Uterus (tissue), 3 donors: ENCODE measurements at regions not wholly inside any gene's neighbourhood (a gene's known extent, or its start where the extent isn't known, plus 50 kb on each side); places are given as distances from the start of the nearest gene placed in this dataset.

Source experiments
- DNase-seq, 2 donors: peaks; one replicate each; pipeline ENCODE4 v3.0.0-alpha.2; 2019 to 2020
- H3K27ac ChIP-seq, 2 donors: fragments of 200-600 bp; sonication (generic); 1 replicate in 1 of 2; 2 replicates in 1 of 2; pipeline ENCODE4 v1.5.1; 2016 to 2018
- H3K27me3 ChIP-seq, 2 donors: fragments of 200-600 bp; sonication (generic); one replicate each; pipeline ENCODE4 v1.5.1; 2018 to 2019; ENCODE audit warnings: control low read depth in 1 of 2
- H3K36me3 ChIP-seq, 2 donors: fragments of 200-600 bp; sonication (generic); one replicate each; pipeline ENCODE4 v1.5.1; 2019; ENCODE audit warnings: control low read depth in 1 of 2
- H3K4me1 ChIP-seq, 2 donors: fragments of 200-600 bp; sonication (generic); one replicate each; pipeline ENCODE4 v1.5.1; 2018 to 2019; ENCODE audit warnings: control low read depth in 1 of 2
- H3K4me3 ChIP-seq, 2 donors: fragments of 200-600 bp; sonication (generic); 1 replicate in 1 of 2; 2 replicates in 1 of 2; pipeline ENCODE4 v1.5.1; 2018 to 2019; ENCODE audit warnings: mild to moderate bottlenecking in 1 of 2
- H3K9me3 ChIP-seq, 2 donors: fragments of 200-600 bp; sonication (generic); one replicate each; pipeline ENCODE4 v1.5.1; 2019; ENCODE audit warnings: control low read depth in 1 of 2
- POLR2A ChIP-seq, 2 donors: fragments of 450-650 bp; IDR thresholded peaks; one replicate each; pipeline ENCODE4 v1.6.1; 2016; ENCODE audit warnings: antibody characterized with exemption in 2 of 2, mild to moderate bottlenecking in 1 of 2, moderate library complexity in 1 of 2
- intact Hi-C: fragments of 100-400 bp; cut with DNase I; formaldehyde crosslinking; loops from one replicate; pipeline ENCODE4 v1.15.1; 2023; ENCODE audit warnings: low total_unique reads
- TF ChIP-seq, protein P1 (sequence below), 4 experiments: fragments of 200-600 bp in 2 of 4; fragments of 450-650 bp in 2 of 4; sonication (generic) in 2 of 4; IDR thresholded peaks; one replicate each; pipeline ENCODE4 v1.5.1; 2016 to 2019; ENCODE audit warnings: antibody characterized with exemption in 4 of 4, mild to moderate bottlenecking in 2 of 4, moderate library complexity in 1 of 4
- donor health status: DM: yes; HTN: yes; CAD: no.

DNA sequence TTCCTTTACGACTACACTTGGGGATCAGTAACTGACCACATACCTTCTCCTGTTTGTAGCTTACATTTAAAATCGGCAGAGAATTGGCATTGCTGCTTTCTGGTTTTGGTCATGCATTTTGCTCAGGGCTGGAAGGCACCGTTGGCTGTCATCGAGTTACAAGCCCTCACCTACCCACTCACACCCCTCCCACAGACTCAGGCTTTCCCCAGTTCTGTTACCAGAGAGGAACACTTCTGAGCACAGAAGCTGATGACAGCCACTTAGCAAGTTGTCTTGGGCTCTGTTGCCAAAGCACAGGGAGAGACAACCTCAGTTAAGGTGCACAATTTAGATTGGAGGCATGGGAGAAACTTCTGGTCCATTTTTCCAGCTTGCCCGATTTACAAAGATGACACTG, 204.8 kb upstream of the TOPAZ1 start:
- no peak for DNase-seq
- H3K4me1 ChIP-seq = no peaks in the 10 kb centered on the region
- no peak overlapping the region for H3K27ac ChIP-seq
- no peak for TF ChIP-seq POLR2A (IDR thresholded peaks at IDR 0.05)
- TF ChIP-seq, protein P1, sequence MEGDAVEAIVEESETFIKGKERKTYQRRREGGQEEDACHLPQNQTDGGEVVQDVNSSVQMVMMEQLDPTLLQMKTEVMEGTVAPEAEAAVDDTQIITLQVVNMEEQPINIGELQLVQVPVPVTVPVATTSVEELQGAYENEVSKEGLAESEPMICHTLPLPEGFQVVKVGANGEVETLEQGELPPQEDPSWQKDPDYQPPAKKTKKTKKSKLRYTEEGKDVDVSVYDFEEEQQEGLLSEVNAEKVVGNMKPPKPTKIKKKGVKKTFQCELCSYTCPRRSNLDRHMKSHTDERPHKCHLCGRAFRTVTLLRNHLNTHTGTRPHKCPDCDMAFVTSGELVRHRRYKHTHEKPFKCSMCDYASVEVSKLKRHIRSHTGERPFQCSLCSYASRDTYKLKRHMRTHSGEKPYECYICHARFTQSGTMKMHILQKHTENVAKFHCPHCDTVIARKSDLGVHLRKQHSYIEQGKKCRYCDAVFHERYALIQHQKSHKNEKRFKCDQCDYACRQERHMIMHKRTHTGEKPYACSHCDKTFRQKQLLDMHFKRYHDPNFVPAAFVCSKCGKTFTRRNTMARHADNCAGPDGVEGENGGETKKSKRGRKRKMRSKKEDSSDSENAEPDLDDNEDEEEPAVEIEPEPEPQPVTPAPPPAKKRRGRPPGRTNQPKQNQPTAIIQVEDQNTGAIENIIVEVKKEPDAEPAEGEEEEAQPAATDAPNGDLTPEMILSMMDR (IDR thresholded peaks at IDR 0.05) = no peak
- H3K36me3 ChIP-seq = no peaks in the 10 kb centered on the region
- intact Hi-C loops = no loop called here
- H3K9me3 ChIP-seq = no peaks in the 10 kb centered on the region
- H3K27me3 ChIP-seq = no peaks in the 10 kb centered on the region
- no peak overlapping the region for H3K4me3 ChIP-seq

DNA sequence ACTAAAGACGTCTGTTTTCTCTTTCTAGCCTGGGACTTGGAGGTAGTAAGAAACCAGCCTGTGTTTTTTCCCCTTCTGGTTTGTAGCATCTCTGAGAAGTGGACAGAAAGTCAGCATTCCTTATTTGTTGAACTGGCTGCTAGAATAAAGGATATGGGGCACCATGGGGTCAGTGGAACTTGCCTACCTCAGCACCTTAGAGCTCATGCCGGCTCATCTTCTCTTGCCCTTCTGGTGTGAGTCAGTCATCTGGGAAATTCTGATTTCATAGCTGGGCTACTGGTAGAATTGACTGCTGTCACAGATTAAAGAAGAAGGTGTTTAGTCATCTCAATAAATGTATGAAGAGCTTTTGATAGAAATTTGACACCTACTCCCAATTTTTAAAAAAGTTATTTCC, 202.7 kb upstream of the TOPAZ1 start:
- intact Hi-C loops = no loop called here
- no peak for DNase-seq
- H3K4me3 ChIP-seq = no peak overlapping the region
- H3K27ac ChIP-seq = no peak overlapping the region
- no peaks in the 10 kb centered on the region for H3K9me3 ChIP-seq
- TF ChIP-seq, protein P1 (IDR thresholded peaks at IDR 0.05) = no peak
- no peak for TF ChIP-seq POLR2A (IDR thresholded peaks at IDR 0.05)
- H3K4me1 ChIP-seq = no peaks in the 10 kb centered on the region
- no peaks in the 10 kb centered on the region for H3K36me3 ChIP-seq
- no peaks in the 10 kb centered on the region for H3K27me3 ChIP-seq

GRCh38 chr3:44041726-44042125, 200.0 kb upstream of the TOPAZ1 start:
- no peak for DNase-seq
- H3K9me3 ChIP-seq = no peaks in the 10 kb centered on the region
- intact Hi-C loops = no loop called here
- no peaks in the 10 kb centered on the region for H3K27me3 ChIP-seq
- H3K36me3 ChIP-seq = no peaks in the 10 kb centered on the region
- H3K27ac ChIP-seq = no peak overlapping the region
- no peaks in the 10 kb centered on the region for H3K4me1 ChIP-seq
- TF ChIP-seq, protein P1 (IDR thresholded peaks at IDR 0.05) = no peak
- TF ChIP-seq POLR2A (IDR thresholded peaks at IDR 0.05) = no peak
- H3K4me3 ChIP-seq = no peak overlapping the region

- no peak for DNase-seq
- intact Hi-C loops = no loop called here
- Histone ChIP-seq H3K27me3 (no peaks in the 10 kb centered on the region), H3K27ac (no peak overlapping the region), H3K4me3 (no peak overlapping the region), H3K36me3 (no peaks in the 10 kb centered on the region), H3K4me1 (no peaks in the 10 kb centered on the region), H3K9me3 (no peaks in the 10 kb centered on the region)
- no peak for TF ChIP-seq POLR2A (IDR thresholded peaks at IDR 0.05)
- TF ChIP-seq, protein P1 (IDR thresholded peaks at IDR 0.05) = no peak
Observed at GRCh38 chr3:44042772-44043171, 198.9 kb upstream of the TOPAZ1 start.

GRCh38 chr3:44045476-44046275, 196.0 kb upstream of the TOPAZ1 start:
- no peak for DNase-seq
- intact Hi-C loops = no loop called here
- H3K36me3 ChIP-seq = no peaks in the 10 kb centered on the region
- no peak overlapping the region for H3K4me3 ChIP-seq
- no peaks in the 10 kb centered on the region for H3K4me1 ChIP-seq
- H3K9me3 ChIP-seq = no peaks in the 10 kb centered on the region
- no peak overlapping the region for H3K27ac ChIP-seq
- H3K27me3 ChIP-seq = no peaks in the 10 kb centered on the region
- no peak for TF ChIP-seq POLR2A (IDR thresholded peaks at IDR 0.05)
- TF ChIP-seq, protein P1 (IDR thresholded peaks at IDR 0.05) = no peak
